Endothelial cell of umbilical vein (primary cell): ENCODE measurements at regions not wholly inside any gene's neighbourhood (a gene's known extent, or its start where the extent isn't known, plus 50 kb on each side); places are given as distances from the start of the nearest gene placed in this dataset.

Experiments used
- BruUV-seq: library from RNA; stranded (reverse); fragments of 400-500 nt; replicated peaks from 2 replicates; lab custom pipeline; 2021; lab: Mats Ljungman, UMichigan
- CTCF ChIA-PET: fragments of 300-600, 350-600 bp; sonication (Branson Sonifier 250); formaldehyde crosslinking; loops from one replicate; lab custom pipeline; 2021; ENCODE audit warnings: antibody characterized with exemption, inconsistent platforms; lab: Charles Lee
- POLR2A ChIA-PET: fragments of 300-600, 350-600 bp; sonication (Branson Sonifier 250); formaldehyde crosslinking; loops from one replicate; lab custom pipeline; 2021; ENCODE audit warnings: antibody characterized with exemption, inconsistent platforms; lab: Charles Lee
- DNase-seq: peaks from one replicate; pipeline ENCODE4 v3.0.0-alpha.2; 2011; ENCODE audit warnings: low read depth, low spot score
- FAIRE-seq: peaks from 2 replicates; lab custom pipeline; 2011; peaks lifted over from hg19 to GRCh38; lab: Jason Lieb, UNC
- H2AFZ ChIP-seq: 2 replicates; pipeline ENCODE4 v1.6.0; 2012; ENCODE audit warnings: low read depth, low read length, control low read depth, inconsistent platforms
- H3K27ac ChIP-seq: 2 replicates; pipeline ENCODE4 v1.5.1; 2011; ENCODE audit warnings: low read depth, mild to moderate bottlenecking, control low read depth, low read length, moderate library complexity; ENCODE audit not compliant: insufficient read depth
- H3K27me3 ChIP-seq, 2 experiments: 2 replicates each; pipeline versions ENCODE4 v1.6.0 to v1.6.1; 2011; ENCODE audit warnings: low read length in 2 of 2, mixed read lengths in 1 of 2; ENCODE audit not compliant: control insufficient read depth in 2 of 2, insufficient read depth in 2 of 2
- H3K36me3 ChIP-seq, 2 experiments: 2 replicates in 1 of 2; 3 replicates in 1 of 2; pipeline ENCODE4 v1.5.1; 2011; ENCODE audit warnings: low read length in 2 of 2, mild to moderate bottlenecking in 1 of 2, moderate library complexity in 1 of 2; ENCODE audit not compliant: control insufficient read depth in 2 of 2, insufficient read depth in 2 of 2; ENCODE audit errors: extremely low read depth in 1 of 2
- H3K4me1 ChIP-seq: 3 replicates; pipeline ENCODE4 v1.5.1; 2011; ENCODE audit warnings: mild to moderate bottlenecking, low read length; ENCODE audit not compliant: control insufficient read depth, insufficient read depth; ENCODE audit errors: extremely low read depth
- H3K4me2 ChIP-seq: 2 replicates; pipeline ENCODE4 v1.6.1; 2011; ENCODE audit warnings: low read length, control low read depth, mixed read lengths; ENCODE audit not compliant: insufficient read depth
- H3K4me3 ChIP-seq, 3 experiments: fragments of 200-600 bp in 1 of 3; sonication (generic), shearing (Covaris generic) in 1 of 3; replicated peaks in 1 of 3; 2 replicates each; pipeline ENCODE4 v1.5.1; 2011 to 2016; ENCODE audit warnings: control low read depth in 3 of 3, low read length in 3 of 3, mild to moderate bottlenecking in 2 of 3, inconsistent platforms in 1 of 3, low read depth in 1 of 3, moderate library complexity in 1 of 3; ENCODE audit not compliant: insufficient read depth in 1 of 3
- H3K79me2 ChIP-seq: 2 replicates; pipeline ENCODE4 v1.6.0; 2012; ENCODE audit warnings: low read length, inconsistent platforms; ENCODE audit not compliant: control insufficient read depth, insufficient read depth
- H3K9ac ChIP-seq: replicated peaks from 2 replicates; pipeline ENCODE3; 2011; ENCODE audit warnings: low read length, control low read depth; ENCODE audit not compliant: insufficient read depth; ENCODE audit errors: extremely low read depth
- H3K9me1 ChIP-seq: replicated peaks from 3 replicates; pipeline ENCODE4 v1.6.0; 2011; ENCODE audit warnings: mild to moderate bottlenecking, low read length; ENCODE audit not compliant: control insufficient read depth, insufficient read depth; ENCODE audit errors: extremely low read depth
- H3K9me3 ChIP-seq: replicated peaks from 2 replicates; pipeline ENCODE4 v1.5.1; 2012; ENCODE audit warnings: low read length, inconsistent platforms; ENCODE audit not compliant: control insufficient read depth, insufficient read depth
- H4K20me1 ChIP-seq: replicated peaks from 2 replicates; pipeline ENCODE3; 2011; ENCODE audit warnings: mild to moderate bottlenecking, low read length; ENCODE audit not compliant: control insufficient read depth, insufficient read depth; ENCODE audit errors: extremely low read depth
- CTCF ChIP-seq, 2 donors: IDR thresholded peaks; 1 replicate in 1 of 2; 2 replicates in 1 of 2; pipeline ENCODE4 v1.5.1; 2011; ENCODE audit warnings: low read length in 2 of 2, mild to moderate bottlenecking in 2 of 2, moderate library complexity in 2 of 2, control low read depth in 1 of 2, inconsistent platforms in 1 of 2, low read depth in 1 of 2; ENCODE audit not compliant: insufficient read depth in 1 of 2; ENCODE audit errors: extremely low read depth in 1 of 2
- EZH2 ChIP-seq: IDR thresholded peaks from 2 replicates; pipeline ENCODE4 v1.6.1; 2012; ENCODE audit warnings: borderline replicate concordance, low read depth, mild to moderate bottlenecking, moderate library complexity, low read length, inconsistent platforms; ENCODE audit not compliant: severe bottlenecking
- FOS ChIP-seq: IDR thresholded peaks from 2 replicates; pipeline ENCODE4 v1.6.1; 2011; ENCODE audit warnings: mild to moderate bottlenecking, low read length, moderate library complexity, borderline replicate concordance; ENCODE audit not compliant: insufficient read depth
- GATA2 ChIP-seq: IDR thresholded peaks from 2 replicates; pipeline ENCODE4 v1.7.0; 2011; ENCODE audit warnings: low read depth, mild to moderate bottlenecking, moderate library complexity, mixed read lengths, low read length; ENCODE audit not compliant: insufficient read length, insufficient read depth
- JUN ChIP-seq: IDR thresholded peaks from 2 replicates; pipeline ENCODE4 v1.6.1; 2011; ENCODE audit warnings: borderline replicate concordance, low read depth; ENCODE audit not compliant: insufficient read length, insufficient read depth
- MYC ChIP-seq: IDR thresholded peaks from one replicate; pipeline ENCODE4 v1.6.1; 2011; ENCODE audit warnings: mild to moderate bottlenecking, low read depth, low read length
- POLR2A ChIP-seq: IDR thresholded peaks from 2 replicates; pipeline ENCODE4 v1.6.1; 2012; ENCODE audit warnings: low read depth, mild to moderate bottlenecking, control low read depth, low read length
- POLR2AphosphoS5 ChIP-seq: IDR thresholded peaks from 2 replicates; pipeline ENCODE4 v1.6.1; 2012; ENCODE audit warnings: low read depth, mild to moderate bottlenecking, control low read depth, low read length, moderate library complexity; ENCODE audit not compliant: insufficient read depth
- dilution Hi-C: fragments of 300-500 bp; cut with MboI; formaldehyde crosslinking; loops from one replicate; pipeline ENCODE4 v1.15.0; 2019; ENCODE audit warnings: low sequenced_read_pairs; ENCODE audit not compliant: extremely low pct_ligation_motif_present
- intact Hi-C: fragments of 100-400 bp; cut with micrococcal nuclease; formaldehyde crosslinking; loops from one replicate; pipeline ENCODE4 v1.10.0; 2022
- TF ChIP-seq, protein P1 (sequence below): IDR thresholded peaks from 2 replicates; pipeline ENCODE4 v1.6.1; 2011; ENCODE audit not compliant: insufficient read depth, insufficient read length

DNA sequence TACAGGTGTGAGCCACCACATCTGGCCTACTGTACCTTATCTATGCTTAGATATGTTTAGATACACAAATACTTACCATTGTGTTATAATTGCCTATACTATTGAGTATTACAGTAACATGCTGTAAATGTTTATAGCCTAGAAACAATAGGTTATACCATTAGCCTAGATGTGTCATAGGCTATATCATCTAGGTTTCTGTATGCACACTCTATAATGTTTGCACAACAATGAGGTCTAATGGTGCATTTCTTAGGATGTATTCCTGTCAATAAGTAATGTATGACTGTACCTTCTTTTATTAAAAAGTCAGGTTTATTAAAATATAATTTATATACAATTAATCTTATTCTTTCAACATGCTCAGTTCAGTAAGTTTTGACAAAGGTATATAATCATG, 683.1 kb downstream of the LRRC70 start:
- H3K4me1 ChIP-seq, result peaks cover 25% of the 10 kb centered on the region
- no peak for DNase-seq
- TF ChIP-seq POLR2AphosphoS5 (no peak), FOS (no peak), MYC (no peak), GATA2 (no peak), POLR2A (no peak), EZH2 (no peak), CTCF (IDR thresholded peaks at IDR 0.05; ENCODE audit: extremely low read depth in 1 of 2, insufficient read depth in 1 of 2, low read depth in 1 of 2, low read length in 2 of 2) (no peak), JUN (no peak)
- TF ChIP-seq, protein P1, sequence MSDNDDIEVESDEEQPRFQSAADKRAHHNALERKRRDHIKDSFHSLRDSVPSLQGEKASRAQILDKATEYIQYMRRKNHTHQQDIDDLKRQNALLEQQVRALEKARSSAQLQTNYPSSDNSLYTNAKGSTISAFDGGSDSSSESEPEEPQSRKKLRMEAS, result no peak
- POLR2A ChIA-PET, result no interaction called here
- H4K20me1 ChIP-seq, result no peaks in the 10 kb centered on the region
- H3K4me2 ChIP-seq, result no peak overlapping the region
- H3K27me3 ChIP-seq, result no peaks in the 10 kb centered on the region
- H3K27ac ChIP-seq, result peak overlapping the region; percentile 77
- H2AFZ ChIP-seq, result no peak overlapping the region
- H3K9me1 ChIP-seq, result no peaks in the 10 kb centered on the region
- no peak for FAIRE-seq
- intact Hi-C loops (loop anchor here (1.0 to 5.0 kb wide), 2 partner anchors 129 to 319 kb away; no protein-coding TSS in a partner anchor), dilution Hi-C loops (no loop called here)
- no peak overlapping the region for H3K9ac ChIP-seq
- H3K4me3 ChIP-seq, result no peak overlapping the region
- TSS peak; percentile 91 for BruUV-seq
- H3K36me3 ChIP-seq, result no peaks in the 10 kb centered on the region
- CTCF ChIA-PET, result no interaction called here
- no peaks in the 10 kb centered on the region for H3K9me3 ChIP-seq
- H3K79me2 ChIP-seq, result no peaks in the 10 kb centered on the region
